Karpas-422 (cell line): ENCODE measurements at regions not wholly inside any gene's neighbourhood (a gene's known extent, or its start where the extent isn't known, plus 50 kb on each side); places are given as distances from the start of the nearest gene placed in this dataset.
"Not testable (repeated sequence)": the region's sequence is repeated elsewhere in the genome, so short reads cannot be mapped to it uniquely, and the experiment has no call there.

Experiments
- DNase-seq: peaks from one replicate; pipeline ENCODE4 v3.0.0-alpha.2; 2015
- H2AFZ ChIP-seq: fragments of 200-600 bp; sonication (generic); 2 replicates; pipeline ENCODE4 v1.6.1; 2014; ENCODE audit warnings: antibody characterized with exemption, low read length, mixed read lengths
- H3K27ac ChIP-seq: fragments of 200-600 bp; sonication (generic); 2 replicates; pipeline ENCODE4 v1.5.1; 2014; ENCODE audit warnings: mild to moderate bottlenecking, low read length, moderate library complexity
- H3K27me3 ChIP-seq: fragments of 200-600 bp; sonication (generic); 2 replicates; pipeline ENCODE4 v1.6.1; 2014; ENCODE audit warnings: low read length, mixed read lengths
- H3K36me3 ChIP-seq: fragments of 200-600 bp; sonication (generic); 2 replicates; pipeline ENCODE4 v1.6.1; 2014; ENCODE audit warnings: low read length, mixed read lengths; ENCODE audit not compliant: insufficient read depth
- H3K4me1 ChIP-seq: fragments of 200-600 bp; sonication (generic); 2 replicates; pipeline ENCODE4 v1.6.1; 2014; ENCODE audit warnings: mild to moderate bottlenecking, low read length, mixed read lengths
- H3K4me2 ChIP-seq: fragments of 200-600 bp; sonication (generic); 2 replicates; pipeline ENCODE4 v1.6.1; 2014; ENCODE audit warnings: low read length, low read depth, mild to moderate bottlenecking; ENCODE audit not compliant: poor library complexity, severe bottlenecking
- H3K4me3 ChIP-seq: fragments of 200-600 bp; sonication (generic); 2 replicates; pipeline ENCODE4 v1.5.1; 2014; ENCODE audit warnings: mild to moderate bottlenecking, antibody characterized with exemption, low read length, mixed read lengths
- H3K79me2 ChIP-seq: fragments of 200-600 bp; sonication (generic); 2 replicates; pipeline ENCODE4 v1.6.1; 2014; ENCODE audit warnings: mild to moderate bottlenecking, low read length, mixed read lengths
- H3K9ac ChIP-seq: fragments of 200-600 bp; sonication (generic); 2 replicates; pipeline ENCODE4 v1.6.0; 2014; ENCODE audit warnings: low read length
- H3K9me2 ChIP-seq: fragments of 200-600 bp; sonication (generic), shearing (Covaris generic); replicated peaks from 2 replicates; pipeline ENCODE4 v1.6.0; 2014; ENCODE audit warnings: mild to moderate bottlenecking, low read length, moderate library complexity; ENCODE audit not compliant: insufficient read depth
- H3K9me3 ChIP-seq: fragments of 300-700, 200-600 bp; sonication (generic); 2 replicates; pipeline ENCODE4 v1.6.1; 2014; ENCODE audit warnings: low read length, mixed read lengths
- H4K20me1 ChIP-seq: fragments of 200-600 bp; sonication (generic); 2 replicates; pipeline ENCODE4 v1.6.1; 2014; ENCODE audit warnings: mild to moderate bottlenecking, antibody characterized with exemption, low read length, low read depth; ENCODE audit not compliant: insufficient read depth

DNA sequence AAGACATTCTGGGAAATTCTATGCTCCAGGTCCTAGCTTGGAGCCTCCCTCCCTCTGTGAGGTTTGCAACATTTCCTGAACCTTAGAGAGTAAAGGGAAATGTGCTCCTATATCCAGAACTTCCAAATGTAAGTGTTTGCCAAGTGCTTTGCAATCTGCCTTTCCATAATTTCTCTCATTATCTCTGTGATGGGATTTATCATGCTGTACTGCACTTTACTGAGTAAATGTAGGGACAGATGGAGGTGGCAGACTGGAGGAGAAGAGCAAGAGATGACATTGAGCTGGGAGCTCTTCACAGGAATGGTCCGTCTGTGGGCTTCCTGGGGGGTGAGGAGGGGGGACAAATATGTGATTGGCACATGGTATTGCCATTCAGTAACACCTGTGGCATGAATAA is 184.3 kb downstream of the SOX4 start:
- Histone ChIP-seq H3K9me2 (no peaks in the 10 kb centered on the region), H2AFZ (no peak overlapping the region)

DNA sequence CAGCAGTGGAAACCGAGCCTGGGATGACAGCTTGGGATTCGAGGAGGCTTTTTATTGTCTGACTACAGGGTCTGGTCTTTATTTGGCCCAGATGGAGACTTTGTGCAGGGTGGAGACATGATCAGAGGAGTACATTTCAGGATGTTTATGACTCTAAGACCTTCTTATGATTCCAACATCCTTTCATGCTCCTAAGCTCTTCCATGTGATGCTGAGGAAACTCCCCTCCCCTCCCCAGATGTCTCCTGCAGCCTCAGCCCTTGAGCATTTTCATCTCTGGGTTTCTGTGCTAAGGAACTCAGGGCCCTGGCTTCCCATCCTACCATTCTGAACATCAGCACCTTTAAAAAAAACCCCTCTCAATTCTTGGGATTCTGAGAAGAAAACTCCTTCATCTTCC is 186.6 kb downstream of the SOX4 start:
- no peak overlapping the region for H3K4me2 ChIP-seq
- no peak overlapping the region for H3K9ac ChIP-seq
- no peaks in the 10 kb centered on the region for H3K27me3 ChIP-seq
- no peak overlapping the region for H2AFZ ChIP-seq
- no peaks in the 10 kb centered on the region for H3K9me3 ChIP-seq
- DNase-seq, result no peak
- no peaks in the 10 kb centered on the region for H3K36me3 ChIP-seq
- H3K4me3 ChIP-seq, result no peak overlapping the region
- no peak overlapping the region for H3K27ac ChIP-seq
- no peaks in the 10 kb centered on the region for H3K9me2 ChIP-seq
- no peaks in the 10 kb centered on the region for H4K20me1 ChIP-seq
- no peaks in the 10 kb centered on the region for H3K4me1 ChIP-seq
- H3K79me2 ChIP-seq, result no peaks in the 10 kb centered on the region

More for the DNA sequence above, 184.3 kb downstream of the SOX4 start:
- DNase-seq, result no peak
- no peaks in the 10 kb centered on the region for H3K4me1 ChIP-seq
- no peak overlapping the region for H3K4me3 ChIP-seq
- no peaks in the 10 kb centered on the region for H3K9me3 ChIP-seq
- H3K9ac ChIP-seq, result no peak overlapping the region
- no peaks in the 10 kb centered on the region for H3K79me2 ChIP-seq
- H3K27me3 ChIP-seq, result no peaks in the 10 kb centered on the region
- no peak overlapping the region for H3K4me2 ChIP-seq
- no peaks in the 10 kb centered on the region for H3K36me3 ChIP-seq
- H3K27ac ChIP-seq, result no peak overlapping the region
- H4K20me1 ChIP-seq, result no peaks in the 10 kb centered on the region

DNA sequence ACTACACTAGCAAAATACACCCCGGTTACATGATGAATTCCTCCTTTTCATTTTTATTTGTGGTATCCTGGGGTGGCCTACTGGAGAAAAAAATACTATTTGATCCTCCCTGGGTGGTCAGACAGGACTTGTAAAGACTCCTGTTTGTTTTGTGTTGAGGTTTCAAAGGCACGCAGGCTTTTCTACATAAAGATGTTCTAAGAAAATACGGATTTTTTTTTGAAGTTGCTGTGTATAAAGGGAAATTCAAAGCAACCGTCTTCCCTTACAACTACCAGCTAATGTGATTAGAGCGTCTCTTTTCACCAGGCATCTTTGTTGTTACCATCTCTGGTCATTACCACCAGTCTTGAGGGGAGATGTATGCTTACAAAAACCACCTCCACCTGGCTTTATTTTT is 187.1 kb downstream of the SOX4 start:
- Histone ChIP-seq H3K36me3 (no peaks in the 10 kb centered on the region), H2AFZ (no peak overlapping the region), H3K27ac (no peak overlapping the region), H3K4me1 (no peaks in the 10 kb centered on the region), H3K27me3 (no peaks in the 10 kb centered on the region), H3K79me2 (no peaks in the 10 kb centered on the region), H3K9ac (no peak overlapping the region), H3K9me2 (no peaks in the 10 kb centered on the region), H3K9me3 (no peaks in the 10 kb centered on the region), H3K4me3 (no peak overlapping the region), H4K20me1 (no peaks in the 10 kb centered on the region), H3K4me2 (no peak overlapping the region)
- DNase-seq, result no peak

DNA sequence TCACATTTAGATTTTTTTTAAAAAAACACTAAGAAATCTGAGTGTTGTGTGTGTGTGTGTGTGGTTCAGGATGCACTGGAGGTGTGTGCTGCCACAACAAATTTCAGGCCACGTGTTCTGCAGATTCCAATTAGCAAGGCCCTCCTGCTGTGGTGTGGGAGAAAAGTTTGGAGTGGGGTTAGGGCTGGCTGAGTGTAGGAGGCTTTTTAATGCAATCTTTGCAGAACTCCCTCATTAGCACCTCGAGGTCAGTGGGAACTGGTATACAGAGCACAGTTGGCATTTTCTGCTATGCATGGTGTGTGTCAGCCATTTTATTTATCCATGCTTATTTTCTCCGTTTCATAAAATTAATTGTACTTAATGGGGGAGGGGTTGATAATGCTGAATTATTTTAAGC is 187.6 kb downstream of the SOX4 start:
- H3K4me3 ChIP-seq, result no peak overlapping the region
- no peaks in the 10 kb centered on the region for H4K20me1 ChIP-seq
- no peak overlapping the region for H3K4me2 ChIP-seq
- no peak for DNase-seq
- H3K9me3 ChIP-seq, result no peaks in the 10 kb centered on the region
- H3K36me3 ChIP-seq, result no peaks in the 10 kb centered on the region
- H3K4me1 ChIP-seq, result no peaks in the 10 kb centered on the region
- no peak overlapping the region for H2AFZ ChIP-seq
- no peak overlapping the region for H3K9ac ChIP-seq
- no peaks in the 10 kb centered on the region for H3K27me3 ChIP-seq
- no peak overlapping the region for H3K27ac ChIP-seq
- H3K9me2 ChIP-seq, result no peaks in the 10 kb centered on the region
- H3K79me2 ChIP-seq, result no peaks in the 10 kb centered on the region

DNA sequence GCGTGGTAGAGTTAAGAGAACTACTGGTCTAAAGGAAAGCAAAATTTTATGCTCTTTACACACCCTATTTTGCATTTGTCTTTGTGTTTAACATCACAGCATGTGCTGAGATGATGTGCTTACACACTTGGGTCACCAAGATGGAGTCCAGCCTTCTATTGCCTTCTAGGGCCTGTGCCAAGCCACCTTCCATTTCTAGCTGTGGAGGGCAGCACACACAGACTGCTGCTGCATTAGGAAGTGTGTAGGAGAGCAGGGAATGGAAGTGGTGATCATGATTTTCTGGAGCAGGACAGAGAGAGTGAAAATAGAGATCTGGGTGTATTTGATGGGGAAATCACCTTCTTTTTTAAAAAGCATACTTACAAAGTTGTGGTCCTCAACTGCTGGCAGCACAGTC is 191.6 kb downstream of the SOX4 start:
- Histone ChIP-seq H3K27ac (no peak overlapping the region), H3K79me2 (no peaks in the 10 kb centered on the region), H3K9me2 (no peaks in the 10 kb centered on the region), H2AFZ (no peak overlapping the region), H3K9me3 (no peaks in the 10 kb centered on the region), H4K20me1 (no peaks in the 10 kb centered on the region), H3K4me2 (no peak overlapping the region), H3K27me3 (no peaks in the 10 kb centered on the region), H3K36me3 (no peaks in the 10 kb centered on the region), H3K4me3 (no peak overlapping the region), H3K9ac (no peak overlapping the region), H3K4me1 (no peaks in the 10 kb centered on the region)
- DNase-seq, result no peak

DNA sequence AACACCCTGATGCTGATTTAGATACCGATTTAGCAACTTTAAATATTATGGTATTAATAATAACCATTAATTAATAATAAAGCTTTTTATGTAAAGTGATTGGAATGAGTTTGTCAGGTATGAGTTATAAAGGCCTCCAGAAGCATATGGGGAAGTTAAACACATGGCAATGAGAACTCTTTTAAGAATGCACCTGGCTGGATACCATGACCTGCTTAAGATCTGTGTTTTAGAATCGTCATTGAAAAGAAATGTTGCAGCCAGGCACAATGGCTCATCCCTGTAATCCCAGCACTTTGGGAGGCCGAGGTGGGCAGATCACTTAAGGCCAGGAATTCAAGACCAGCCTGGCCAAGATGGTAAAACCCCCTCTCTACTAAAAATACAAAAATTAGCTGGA is 197.5 kb downstream of the SOX4 start:
- Histone ChIP-seq H3K27me3 (no peaks in the 10 kb centered on the region), H3K27ac (no peak overlapping the region), H3K9me2 (no peaks in the 10 kb centered on the region), H3K9me3 (no peaks in the 10 kb centered on the region), H3K36me3 (no peaks in the 10 kb centered on the region), H3K4me2 (no peak overlapping the region), H3K9ac (no peak overlapping the region), H3K79me2 (no peaks in the 10 kb centered on the region), H4K20me1 (no peaks in the 10 kb centered on the region), H3K4me1 (no peaks in the 10 kb centered on the region), H3K4me3 (no peak overlapping the region), H2AFZ (no peak overlapping the region)
- DNase-seq, result no peak

DNA sequence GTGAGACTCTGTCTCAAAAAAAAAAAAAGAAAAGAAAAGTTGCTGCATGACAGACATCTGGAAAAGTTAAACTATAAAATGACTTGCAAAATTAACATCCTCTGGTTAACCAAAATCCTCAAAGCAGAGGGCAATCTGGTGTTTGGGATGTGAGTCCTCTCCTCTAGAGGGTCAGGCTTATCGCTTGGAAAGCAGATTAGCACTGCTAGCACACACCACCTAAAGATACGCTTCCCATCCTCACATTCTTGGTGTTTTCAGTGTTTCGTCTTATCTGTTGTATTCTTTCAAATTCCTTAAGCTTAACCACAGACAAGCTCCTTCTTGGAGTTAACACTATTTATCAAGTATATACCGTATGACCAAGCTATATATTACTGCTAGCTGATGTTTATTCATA is 198.0 kb downstream of the SOX4 start:
- no peaks in the 10 kb centered on the region for H3K9me3 ChIP-seq
- H3K4me3 ChIP-seq, result no peak overlapping the region
- no peaks in the 10 kb centered on the region for H3K27me3 ChIP-seq
- no peak overlapping the region for H2AFZ ChIP-seq
- H3K9me2 ChIP-seq, result no peaks in the 10 kb centered on the region
- no peak overlapping the region for H3K4me2 ChIP-seq
- no peaks in the 10 kb centered on the region for H4K20me1 ChIP-seq
- no peak overlapping the region for H3K27ac ChIP-seq
- DNase-seq, result no peak
- H3K4me1 ChIP-seq, result no peaks in the 10 kb centered on the region
- no peak overlapping the region for H3K9ac ChIP-seq
- no peaks in the 10 kb centered on the region for H3K79me2 ChIP-seq
- no peaks in the 10 kb centered on the region for H3K36me3 ChIP-seq

DNA sequence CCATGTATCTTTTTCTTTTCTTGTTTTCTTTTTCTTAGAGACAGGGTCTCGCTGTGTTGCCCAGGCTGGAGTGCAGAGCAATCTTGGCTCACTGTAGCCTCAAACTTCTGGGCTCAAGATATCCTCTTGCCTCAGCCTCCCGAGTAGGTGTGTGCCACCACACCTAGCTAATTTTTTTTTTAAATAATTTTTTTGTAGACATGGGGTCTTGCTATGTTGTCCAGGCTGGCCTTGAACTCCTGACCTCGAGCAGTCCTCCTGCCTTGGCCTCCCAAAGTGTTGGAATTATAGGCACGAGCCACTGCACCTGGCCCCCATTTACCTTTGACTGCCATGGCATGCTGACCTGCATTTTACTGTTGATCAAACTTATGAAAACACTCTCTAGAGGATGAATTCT is 198.6 kb downstream of the SOX4 start:
- no peak overlapping the region for H2AFZ ChIP-seq
- no peaks in the 10 kb centered on the region for H3K4me1 ChIP-seq
- DNase-seq, result no peak
- no peak overlapping the region for H3K4me3 ChIP-seq
- no peaks in the 10 kb centered on the region for H3K79me2 ChIP-seq
- no peaks in the 10 kb centered on the region for H3K27me3 ChIP-seq
- H3K27ac ChIP-seq, result no peak overlapping the region
- no peak overlapping the region for H3K4me2 ChIP-seq
- no peaks in the 10 kb centered on the region for H3K36me3 ChIP-seq
- no peak overlapping the region for H3K9ac ChIP-seq
- no peaks in the 10 kb centered on the region for H3K9me2 ChIP-seq
- no peaks in the 10 kb centered on the region for H3K9me3 ChIP-seq
- H4K20me1 ChIP-seq, result no peaks in the 10 kb centered on the region

DNA sequence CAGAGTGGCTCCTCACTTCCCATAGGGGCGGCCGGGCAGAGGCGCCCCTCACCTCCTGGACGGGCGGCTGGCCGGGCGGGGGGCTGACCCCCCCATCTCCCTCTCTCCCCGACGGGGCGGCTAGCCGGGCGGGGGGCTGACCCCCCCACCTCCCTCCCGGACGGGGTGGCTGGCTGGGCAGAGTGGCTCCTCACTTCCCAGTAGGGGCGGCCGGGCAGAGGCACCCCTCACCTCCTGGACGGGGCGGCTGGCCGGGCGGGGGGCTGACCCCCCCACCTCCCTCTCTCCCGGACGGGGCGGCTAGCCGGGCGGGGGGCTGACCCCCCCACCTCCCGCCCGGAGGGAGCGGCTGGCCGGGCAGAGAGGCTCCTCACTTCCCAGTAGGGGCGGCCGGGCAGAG is 203.4 kb downstream of the SOX4 start:
- H3K27me3 ChIP-seq, H3K4me3 ChIP-seq, H3K4me1 ChIP-seq, H3K36me3 ChIP-seq, H4K20me1 ChIP-seq, H3K9me2 ChIP-seq, H3K79me2 ChIP-seq, H3K4me2 ChIP-seq, H3K27ac ChIP-seq, H2AFZ ChIP-seq, DNase-seq, H3K9me3 ChIP-seq, H3K9ac ChIP-seq: not testable (repeated sequence)
